SK-N-SH treated with all-trans-retinoic acid at 6 μM for 48 hours (cell line): ENCODE measurements at regions not wholly inside any gene's neighbourhood (a gene's known extent, or its start where the extent isn't known, plus 50 kb on each side); places are given as distances from the start of the nearest gene placed in this dataset.

Source experiments
- ATAC-seq: fragments of 200-7000 bp; cut with Tn5 transposase; 3 replicates; pipeline ENCODE4 v1.9.1; 2020; ENCODE audit warnings: mild to moderate bottlenecking, moderate library complexity
- ARNTL ChIP-seq: fragments of 450-650 bp; formaldehyde crosslinking; IDR thresholded peaks from 2 replicates; pipeline ENCODE4 v1.5.0; 2020; ENCODE audit warnings: low read depth, mild to moderate bottlenecking, moderate library complexity, borderline replicate concordance
- BACH2 ChIP-seq: fragments of 250-450 bp; sonication (Bioruptor Pico); IDR thresholded peaks from 2 replicates; pipeline ENCODE4 v1.9.0; 2021; ENCODE audit warnings: mild to moderate bottlenecking, borderline replicate concordance
- CSDC2 ChIP-seq: fragments of 250-450 bp; sonication (Bioruptor Pico); IDR thresholded peaks from 2 replicates; pipeline ENCODE4 v1.5.0; 2020; ENCODE audit warnings: mild to moderate bottlenecking, moderate library complexity
- CSRNP3 ChIP-seq: fragments of 250-450 bp; sonication (Bioruptor Pico); IDR thresholded peaks from 2 replicates; pipeline ENCODE4 v1.5.1; 2021; ENCODE audit warnings: mild to moderate bottlenecking, moderate library complexity
- ESRRG ChIP-seq: fragments of 250-450 bp; sonication (Bioruptor Pico); IDR thresholded peaks from 2 replicates; pipeline ENCODE4 v1.6.1; 2021; ENCODE audit warnings: mild to moderate bottlenecking
- GLIS3 ChIP-seq: fragments of 250-450 bp; sonication (Bioruptor Pico); IDR thresholded peaks from 2 replicates; pipeline ENCODE4 v1.5.0; 2020; ENCODE audit warnings: mild to moderate bottlenecking, moderate library complexity
- ISL1 ChIP-seq: fragments of 250-450 bp; sonication (Bioruptor Pico); IDR thresholded peaks from 2 replicates; pipeline ENCODE4 v2.1.2; 2022; ENCODE audit warnings: mild to moderate bottlenecking, moderate library complexity
- OSR1 ChIP-seq: fragments of 250-450 bp; sonication (Bioruptor Pico); IDR thresholded peaks from 2 replicates; pipeline ENCODE4 v1.8.0; 2022; ENCODE audit warnings: moderate library complexity, mild to moderate bottlenecking, inconsistent platforms
- PATZ1 ChIP-seq: fragments of 250-450 bp; sonication (Bioruptor Pico); IDR thresholded peaks from 2 replicates; pipeline ENCODE4 v1.8.0; 2020; ENCODE audit warnings: mild to moderate bottlenecking, moderate library complexity, borderline replicate concordance
- POU6F1 ChIP-seq: fragments of 250-450 bp; sonication (Bioruptor Pico); IDR thresholded peaks from 2 replicates; pipeline ENCODE4 v1.8.0; 2021; ENCODE audit warnings: low read depth, mild to moderate bottlenecking, moderate library complexity, borderline replicate concordance
- PPARA ChIP-seq: fragments of 250-450 bp; sonication (Bioruptor Pico); IDR thresholded peaks from 2 replicates; pipeline ENCODE4 v1.5.0; 2020; ENCODE audit warnings: mild to moderate bottlenecking, borderline replicate concordance
- RARB ChIP-seq: fragments of 250-450 bp; sonication (Bioruptor Pico); IDR thresholded peaks from 2 replicates; pipeline ENCODE4 v1.8.0; 2021; ENCODE audit warnings: mild to moderate bottlenecking, moderate library complexity
- SNAI2 ChIP-seq: fragments of 250-450 bp; sonication (Bioruptor Pico); IDR thresholded peaks from 2 replicates; pipeline ENCODE4 v1.5.0; 2020; ENCODE audit warnings: mild to moderate bottlenecking, moderate library complexity
- TCF4 ChIP-seq: fragments of 250-450 bp; sonication (Bioruptor Pico); IDR thresholded peaks from 2 replicates; pipeline ENCODE4 v1.8.0; 2021; ENCODE audit warnings: mild to moderate bottlenecking, moderate library complexity, borderline replicate concordance
- TOX ChIP-seq: fragments of 250-450 bp; sonication (Bioruptor Pico); IDR thresholded peaks from 2 replicates; pipeline ENCODE4 v1.8.0; 2021; ENCODE audit warnings: mild to moderate bottlenecking, moderate library complexity, borderline replicate concordance
- TSHZ2 ChIP-seq: fragments of 250-450 bp; sonication (Bioruptor Pico); IDR thresholded peaks from 2 replicates; pipeline ENCODE4 v1.5.0; 2020; ENCODE audit warnings: mild to moderate bottlenecking, moderate library complexity
- ZC3H10 ChIP-seq: fragments of 250-450 bp; sonication (Bioruptor Pico); IDR thresholded peaks from 2 replicates; pipeline ENCODE4 v1.5.1; 2021; ENCODE audit warnings: mild to moderate bottlenecking, moderate library complexity
- ZFP3 ChIP-seq: fragments of 250-450 bp; sonication (Bioruptor Pico); IDR thresholded peaks from 2 replicates; pipeline ENCODE4 v1.5.0; 2020; ENCODE audit warnings: mild to moderate bottlenecking, moderate library complexity
- ZFP30 ChIP-seq: fragments of 450-650 bp; formaldehyde crosslinking; IDR thresholded peaks from 2 replicates; pipeline ENCODE4 v1.5.0; 2022; ENCODE audit warnings: mild to moderate bottlenecking, moderate library complexity
- ZNF565 ChIP-seq: fragments of 450-650 bp; formaldehyde crosslinking; conservative IDR thresholded peaks from 2 replicates; pipeline ENCODE4 v1.5.0; 2020; ENCODE audit warnings: low read depth, mild to moderate bottlenecking, moderate library complexity
- ZNF70 ChIP-seq: fragments of 450-650 bp; formaldehyde crosslinking; IDR thresholded peaks from 2 replicates; pipeline ENCODE4 v1.5.0; 2020; ENCODE audit warnings: mild to moderate bottlenecking, moderate library complexity
- ZNF8 ChIP-seq: fragments of 450-650 bp; formaldehyde crosslinking; IDR thresholded peaks from 2 replicates; pipeline ENCODE4 v1.5.0; 2020; ENCODE audit warnings: mild to moderate bottlenecking, moderate library complexity

- no peak for TF ChIP-seq GLIS3 (CRISPR knock-in tag)
- no peak for TF ChIP-seq PPARA (CRISPR knock-in tag)
- TF ChIP-seq RARB (CRISPR knock-in tag) = no peak
- no peak for TF ChIP-seq OSR1 (CRISPR knock-in tag)
- TF ChIP-seq BACH2 (CRISPR knock-in tag) = no peak
- no peak for ATAC-seq
Observed at GRCh38 chr6:144989319-144990107, 704.4 kb downstream of the UTRN start.

- ATAC-seq = no peak
- TF ChIP-seq OSR1 (CRISPR knock-in tag) (no peak), TCF4 (CRISPR knock-in tag) (no peak), TOX (CRISPR knock-in tag) (no peak), ISL1 (CRISPR knock-in tag) (no peak), TSHZ2 (CRISPR knock-in tag) (no peak), BACH2 (CRISPR knock-in tag) (no peak), ESRRG (no peak), ZNF565 (no peak), ZC3H10 (CRISPR knock-in tag) (no peak), PPARA (CRISPR knock-in tag) (no peak), GLIS3 (CRISPR knock-in tag) (no peak), PATZ1 (CRISPR knock-in tag) (no peak), ZFP30 (CRISPR knock-in tag) (no peak), ZNF70 (no peak), CSDC2 (CRISPR knock-in tag) (no peak)
Observed at GRCh38 chr6:144990784-144991183, 705.6 kb downstream of the UTRN start.

- ATAC-seq = peak; percentile 66; the same call in 2 of the 3 replicates
- TF ChIP-seq ZNF70 (no peak), ZFP30 (CRISPR knock-in tag) (no peak), TOX (CRISPR knock-in tag) (no peak), ZFP3 (CRISPR knock-in tag) (no peak), SNAI2 (CRISPR knock-in tag) (no peak), TCF4 (CRISPR knock-in tag) (no peak), CSRNP3 (CRISPR knock-in tag) (no peak), OSR1 (CRISPR knock-in tag) (no peak), GLIS3 (CRISPR knock-in tag) (no peak), PATZ1 (CRISPR knock-in tag) (no peak), POU6F1 (no peak), BACH2 (CRISPR knock-in tag) (no peak), ZNF8 (CRISPR knock-in tag) (no peak), ESRRG (no peak), ARNTL (no peak), TSHZ2 (CRISPR knock-in tag) (no peak), CSDC2 (CRISPR knock-in tag) (no peak), ISL1 (CRISPR knock-in tag) (no peak), ZNF565 (no peak)
Observed at GRCh38 chr6:144993870-144994269, 708.7 kb downstream of the UTRN start.
